Fibroblast of skin of right quadriceps (primary cell): ENCODE measurements at regions not wholly inside any gene's neighbourhood (a gene's known extent, or its start where the extent isn't known, plus 50 kb on each side); places are given as distances from the start of the nearest gene placed in this dataset.
"Not testable (repeated sequence)": the region's sequence is repeated elsewhere in the genome, so short reads cannot be mapped to it uniquely, and the experiment has no call there.

ENCODE experiments used
- DNase-seq: peaks from one replicate; pipeline ENCODE4 v3.0.0-alpha.2; 2013

GRCh38 chrX:121709236-121709635, 661.8 kb downstream of the GLUD2 start:
- peak; percentile 31 for DNase-seq

GRCh38 chrX:121733514-121733913, 686.1 kb downstream of the GLUD2 start:
- DNase-seq = peak; percentile 5

- DNase-seq = no peak
Observed at GRCh38 chrX:121746105-121746504, 698.7 kb downstream of the GLUD2 start.

GRCh38 chrX:121753602-121754001, 706.2 kb downstream of the GLUD2 start:
- DNase-seq = not testable (repeated sequence)

- DNase-seq = no peak
Observed at GRCh38 chrX:121754301-121754700, 706.9 kb downstream of the GLUD2 start.

GRCh38 chrX:121755541-121755940, 708.1 kb downstream of the GLUD2 start:
- no peak for DNase-seq

- DNase-seq = no peak
Observed at GRCh38 chrX:121761845-121762244, 714.4 kb downstream of the GLUD2 start.

GRCh38 chrX:121763671-121764070, 716.3 kb downstream of the GLUD2 start:
- no peak for DNase-seq

GRCh38 chrX:121768210-121768609, 720.8 kb downstream of the GLUD2 start:
- DNase-seq = not testable (repeated sequence)

- DNase-seq = no peak
Observed at GRCh38 chrX:121781991-121782390, 734.6 kb downstream of the GLUD2 start.

- no peak for DNase-seq
Observed at GRCh38 chrX:121782544-121782943, 735.1 kb downstream of the GLUD2 start.

- DNase-seq = no peak
Observed at GRCh38 chrX:121782976-121783375, 735.6 kb downstream of the GLUD2 start.

GRCh38 chrX:121802881-121803412, 755.5 kb downstream of the GLUD2 start:
- no peak for DNase-seq

- DNase-seq = no peak
Observed at GRCh38 chrX:121823406-121823805, 776.0 kb downstream of the GLUD2 start.

GRCh38 chrX:121831601-121832000, 784.2 kb downstream of the GLUD2 start:
- DNase-seq = peak; percentile 15

- peak; percentile 32 for DNase-seq
Observed at GRCh38 chrX:121832446-121832845, 785.0 kb downstream of the GLUD2 start.

GRCh38 chrX:121836000-121836399, 788.6 kb downstream of the GLUD2 start:
- no peak for DNase-seq

- DNase-seq = peak; percentile 65
Observed at GRCh38 chrX:121851033-121851432, 803.6 kb downstream of the GLUD2 start.

- no peak for DNase-seq
Observed at GRCh38 chrX:121853762-121854613, 806.6 kb downstream of the GLUD2 start.

- no peak for DNase-seq
Observed at GRCh38 chrX:121854614-121854911, 807.2 kb downstream of the GLUD2 start.

- DNase-seq = no peak
Observed at GRCh38 chrX:121858867-121859647, 811.6 kb downstream of the GLUD2 start.

GRCh38 chrX:121863976-121864375, 816.6 kb downstream of the GLUD2 start:
- DNase-seq = no peak

- DNase-seq = peak; percentile 22
Observed at GRCh38 chrX:121864561-121864960, 817.2 kb downstream of the GLUD2 start.

GRCh38 chrX:121869876-121870477, 822.6 kb downstream of the GLUD2 start:
- no peak for DNase-seq
